K562 (cell line): ENCODE measurements at regions not wholly inside any gene's neighbourhood (a gene's known extent, or its start where the extent isn't known, plus 50 kb on each side); places are given as distances from the start of the nearest gene placed in this dataset.
A peak's percentile ranks its signal among the peaks of the same experiment; 100 is the strongest.

ENCODE experiments used
- ATAC-seq: fragments of 200-7000 bp; cut with Tn5 transposase; 3 replicates; pipeline ENCODE4 v1.9.1; 2020; ENCODE audit warnings: moderate library complexity
- BruUV-seq: library from RNA; stranded (reverse); fragments of 400-500 nt; replicated peaks from 2 replicates; lab custom pipeline; 2021; lab: Mats Ljungman, UMichigan
- CTCF ChIA-PET: fragments of 300-600 bp; formaldehyde crosslinking; extraction: SDS; loops from one replicate; lab custom pipeline; 2021; ENCODE audit warnings: low intra/inter-chr PET ratio; lab: Yijun Ruan, JAX
- POLR2A ChIA-PET: fragments of 300-600, 350-650 bp; sonication (Branson Sonifier 250); formaldehyde crosslinking; extraction: SDS; loops from one replicate; lab custom pipeline; 2021; ENCODE audit warnings: antibody characterized with exemption, inconsistent platforms; lab: Yijun Ruan, JAX
- DNase-seq, 4 experiments: peaks; one replicate each; pipeline versions ENCODE4 v3.0.0 to v3.0.0-alpha.2; 2011 to 2018; ENCODE audit warnings: low spot score in 3 of 4, mixed read lengths in 3 of 4; ENCODE audit errors: extremely low read depth in 1 of 4
- FAIRE-seq: peaks from 2 replicates; lab custom pipeline; 2011; peaks lifted over from hg19 to GRCh38; lab: Jason Lieb, UNC
- H2AFZ ChIP-seq: 2 replicates; pipeline ENCODE4 v1.6.0; 2011; ENCODE audit warnings: low read depth, low read length, control low read depth, inconsistent platforms
- H3K27ac ChIP-seq: fragments of 200-600 bp; 3 replicates; pipeline ENCODE4 v1.8.0; 2011; ENCODE audit warnings: low read depth, mild to moderate bottlenecking, control low read depth, inconsistent platforms, low read length, moderate library complexity, mixed read lengths; ENCODE audit errors: extremely low read depth
- H3K27me3 ChIP-seq, 2 experiments: fragments of 300-600 bp in 1 of 2; 2 replicates in 1 of 2; 3 replicates in 1 of 2; pipeline versions ENCODE4 v1.6.0 to v1.8.0; 2011; ENCODE audit warnings: inconsistent platforms in 2 of 2, low read length in 2 of 2, mild to moderate bottlenecking in 1 of 2, mixed read lengths in 1 of 2, moderate library complexity in 1 of 2; ENCODE audit not compliant: control insufficient read depth in 2 of 2, insufficient read depth in 2 of 2
- H3K36me3 ChIP-seq: fragments of 300-600 bp; 3 replicates; pipeline ENCODE4 v1.8.0; 2011; ENCODE audit warnings: mild to moderate bottlenecking, low read length, inconsistent platforms; ENCODE audit not compliant: control insufficient read depth, insufficient read depth
- H3K4me1 ChIP-seq, 2 experiments: fragments of 200-600 bp in 1 of 2; replicated peaks in 1 of 2; 2 replicates in 1 of 2; 3 replicates in 1 of 2; pipeline versions ENCODE4 v1.5.1 to v1.8.0; 2011; ENCODE audit warnings: inconsistent platforms in 2 of 2, low read length in 2 of 2, mild to moderate bottlenecking in 1 of 2, mixed read lengths in 1 of 2, moderate library complexity in 1 of 2; ENCODE audit not compliant: control insufficient read depth in 2 of 2, insufficient read depth in 2 of 2
- H3K4me2 ChIP-seq: 2 replicates; pipeline ENCODE4 v1.6.1; 2011; ENCODE audit warnings: low read length, control low read depth, inconsistent platforms, mixed read lengths; ENCODE audit not compliant: insufficient read depth
- H3K4me3 ChIP-seq: fragments of 200-600 bp; sonication (generic), shearing (Covaris generic); 2 replicates; pipeline ENCODE4 v1.5.1; 2016; ENCODE audit warnings: control low read depth, inconsistent platforms
- H3K79me2 ChIP-seq: fragments of 200-600 bp; 3 replicates; pipeline ENCODE4 v1.8.0; 2011; ENCODE audit warnings: low read length, inconsistent platforms; ENCODE audit not compliant: control insufficient read depth, insufficient read depth
- H3K9ac ChIP-seq, 2 experiments: 2 replicates each; pipeline versions ENCODE4 v1.6.0 to v1.6.1; 2011; ENCODE audit warnings: low read depth in 2 of 2, low read length in 2 of 2, control low read depth in 1 of 2, inconsistent platforms in 1 of 2, mild to moderate bottlenecking in 1 of 2, mixed read lengths in 1 of 2; ENCODE audit not compliant: insufficient read depth in 1 of 2
- H3K9me1 ChIP-seq: one replicate; pipeline ENCODE4 v1.6.0; 2011; ENCODE audit warnings: inconsistent platforms, mild to moderate bottlenecking, low read length, moderate library complexity; ENCODE audit not compliant: control insufficient read depth, insufficient read depth
- H3K9me3 ChIP-seq: replicated peaks from 2 replicates; pipeline ENCODE4 v1.5.1; 2011; ENCODE audit warnings: low read depth, low read length, inconsistent platforms; ENCODE audit not compliant: control insufficient read depth, insufficient read depth
- H4K20me1 ChIP-seq: replicated peaks from 2 replicates; pipeline ENCODE4 v1.6.1; 2011; ENCODE audit warnings: low read length, inconsistent platforms, mixed read lengths; ENCODE audit not compliant: control insufficient read depth, insufficient read depth
- DNMT1 ChIP-seq: fragments of 450-650 bp; IDR thresholded peaks from 2 replicates; pipeline ENCODE4 v1.6.1; 2016; ENCODE audit warnings: antibody characterized with exemption, mild to moderate bottlenecking
- E2F6 ChIP-seq, 2 experiments: IDR thresholded peaks; 2 replicates each; pipeline ENCODE4 v1.6.1; 2011; ENCODE audit warnings: borderline replicate concordance in 1 of 2, control low read depth in 1 of 2, low read depth in 1 of 2, low read length in 1 of 2, mild to moderate bottlenecking in 1 of 2, mixed read lengths in 1 of 2, moderate library complexity in 1 of 2; ENCODE audit not compliant: insufficient read depth in 1 of 2, insufficient read length in 1 of 2, poor library complexity in 1 of 2, severe bottlenecking in 1 of 2; ENCODE audit errors: extremely low read depth in 1 of 2
- ELF4 ChIP-seq: fragments of 450-650 bp; formaldehyde crosslinking; IDR thresholded peaks from 2 replicates; pipeline ENCODE4 v1.4.0; 2022; ENCODE audit warnings: missing genetic modification characterization
- MXI1 ChIP-seq: IDR thresholded peaks from 2 replicates; pipeline ENCODE4 v1.6.1; 2011; ENCODE audit warnings: low read depth, mild to moderate bottlenecking, improper control_type of control experiment, low read length
- ZNF511 ChIP-seq: sonication (generic); formaldehyde crosslinking; IDR thresholded peaks from 2 replicates; pipeline ENCODE4 v1.8.0; 2022; ENCODE audit warnings: mild to moderate bottlenecking, missing genetic modification reagents
- WGBS: fragments of 100-300 bp; shearing (Covaris generic); methylation state at CpG from one replicate; pipeline ENCODE4 v1.1.6; 2016; ENCODE audit warnings: low coverage, mixed read lengths; ENCODE audit not compliant: insufficient coverage; ENCODE audit errors: missing lambda C conversion rate; 5-methylcytosine and 5-hydroxymethylcytosine counted together
- in situ Hi-C: fragments of 300-500 bp; cut with MboI; formaldehyde crosslinking; loops from 4 replicates; pipeline ENCODE4 v1.15.0; 2018; ENCODE audit warnings: inconsistent platforms, mixed read lengths
- intact Hi-C: fragments of 100-400 bp; cut with micrococcal nuclease; formaldehyde crosslinking; loops from 2 replicates; pipeline ENCODE4 v1.14.2; 2022

GRCh38 chr2:12602661-12603060 is 114.1 kb upstream of the TRIB2 start (continued):
- TF ChIP-seq MXI1 (no peak), ZNF511 (CRISPR knock-in tag) (no peak), E2F6 (IDR thresholded peaks at IDR 0.05; ENCODE audit: borderline replicate concordance in 1 of 2, extremely low read depth in 1 of 2, insufficient read depth in 1 of 2, insufficient read length in 1 of 2, low read depth in 1 of 2, low read length in 1 of 2, poor library complexity in 1 of 2, severe bottlenecking in 1 of 2) (no peak)

GRCh38 chr2:12603781-12604295 is 112.9 kb upstream of the TRIB2 start:
- no TSS peak for BruUV-seq
- POLR2A ChIA-PET: interaction anchor here (0.7 to 1.5 kb wide), 4 partner anchors 10 to 21 kb away, joined by 3 to 4 read pairs (median 4); no protein-coding TSS in a partner anchor
- Histone ChIP-seq H3K9ac (no peak overlapping the region), H3K9me1 (no peaks in the 10 kb centered on the region), H3K27ac (no peak overlapping the region), H3K4me1 (peaks cover 5 to 17% of the 10 kb centered on the region in 2 experiments; a peak in 4 of 5 replicates), H3K79me2 (no peaks in the 10 kb centered on the region), H3K4me3 (no peak overlapping the region), H3K36me3 (no peaks in the 10 kb centered on the region), H3K9me3 (no peaks in the 10 kb centered on the region), H3K4me2 (no peak overlapping the region; the same call in 1 of the 2 replicates), H4K20me1 (no peaks in the 10 kb centered on the region), H3K27me3 (no peaks in the 10 kb centered on the region), H2AFZ (no peak overlapping the region)
- 42% methylated on average over 1 of the region's 1 CpG for WGBS
- in situ Hi-C loops: no loop called here
- DNase-seq (no peak), ATAC-seq (no peak), FAIRE-seq (no peak)
- CTCF ChIA-PET: no interaction called here
- TF ChIP-seq ELF4: 0 out of 2 replicates have a peak, but pooled peaks have one; percentile 21
- no peak for TF ChIP-seq DNMT1
- intact Hi-C loops: loop anchor here (10.0 kb wide), 2 partner anchors 401 to 439 kb away; no protein-coding TSS in a partner anchor
